Omental fat pad (tissue), 3 donors: ENCODE measurements at regions not wholly inside any gene's neighbourhood (a gene's known extent, or its start where the extent isn't known, plus 50 kb on each side); places are given as distances from the start of the nearest gene placed in this dataset.
"Not testable (repeated sequence)": the region's sequence is repeated elsewhere in the genome, so short reads cannot be mapped to it uniquely, and the experiment has no call there.

Source experiments
- ATAC-seq: fragments of 150-250 bp; one replicate; pipeline ENCODE4 v1.9.1; 2016; ENCODE audit warnings: mild to moderate bottlenecking, moderate library complexity; ENCODE audit not compliant: low FRiP score
- DNase-seq: peaks from one replicate; pipeline ENCODE4 v3.0.0-alpha.2; 2019; ENCODE audit warnings: low spot score
- CTCF ChIP-seq, 3 donors: fragments of 450-650 bp; IDR thresholded peaks; one replicate each; pipeline ENCODE4 v1.5.1; 2016 to 2017; ENCODE audit warnings: antibody characterized with exemption in 3 of 3, mild to moderate bottlenecking in 3 of 3, moderate library complexity in 2 of 3

- ATAC-seq, result no peak
- no peak for TF ChIP-seq CTCF (IDR thresholded peaks at IDR 0.05)
- no peak for DNase-seq
Measured at GRCh38 chr21:17105932-17106331, 406.9 kb upstream of the CXADR start.

- ATAC-seq (no peak), DNase-seq (no peak)
- no peak for TF ChIP-seq CTCF (IDR thresholded peaks at IDR 0.05)
Measured at GRCh38 chr21:17114045-17114444, 398.8 kb upstream of the CXADR start.

GRCh38 chr21:17118638-17119384, 394.0 kb upstream of the CXADR start:
- no peak for DNase-seq
- ATAC-seq, result peak; percentile 66
- no peak for TF ChIP-seq CTCF (IDR thresholded peaks at IDR 0.05)

- DNase-seq (no peak), ATAC-seq (peak; percentile 54)
- no peak for TF ChIP-seq CTCF (IDR thresholded peaks at IDR 0.05)
Measured at GRCh38 chr21:17119466-17120297, 393.2 kb upstream of the CXADR start.

GRCh38 chr21:17127395-17127794, 385.4 kb upstream of the CXADR start:
- not testable (repeated sequence) for ATAC-seq, DNase-seq

GRCh38 chr21:17128132-17128531, 384.7 kb upstream of the CXADR start:
- ATAC-seq, result no peak
- no peak for TF ChIP-seq CTCF (IDR thresholded peaks at IDR 0.05)
- DNase-seq, result no peak

GRCh38 chr21:17139159-17139558, 373.7 kb upstream of the CXADR start:
- not testable (repeated sequence) for DNase-seq, ATAC-seq

- ATAC-seq, result no peak
- TF ChIP-seq CTCF (IDR thresholded peaks at IDR 0.05), result no peak
- no peak for DNase-seq
Measured at GRCh38 chr21:17139696-17140095, 373.1 kb upstream of the CXADR start.
